Loucy (cell line): ENCODE measurements at regions not wholly inside any gene's neighbourhood (a gene's known extent, or its start where the extent isn't known, plus 50 kb on each side); places are given as distances from the start of the nearest gene placed in this dataset.

Source experiments
- EZH2phosphoT487 ChIP-seq: fragments of 200-600 bp; IDR thresholded peaks from 2 replicates; pipeline ENCODE4 v1.6.1; 2018; ENCODE audit warnings: antibody characterized with exemption, mild to moderate bottlenecking, moderate library complexity, borderline replicate concordance
- TF ChIP-seq, protein P1 (sequence below): fragments of 200-600 bp; sonication (generic); conservative IDR thresholded peaks from 2 replicates; pipeline ENCODE4 v1.5.1; 2014; ENCODE audit warnings: mild to moderate bottlenecking, antibody characterized with exemption, low read length

DNA sequence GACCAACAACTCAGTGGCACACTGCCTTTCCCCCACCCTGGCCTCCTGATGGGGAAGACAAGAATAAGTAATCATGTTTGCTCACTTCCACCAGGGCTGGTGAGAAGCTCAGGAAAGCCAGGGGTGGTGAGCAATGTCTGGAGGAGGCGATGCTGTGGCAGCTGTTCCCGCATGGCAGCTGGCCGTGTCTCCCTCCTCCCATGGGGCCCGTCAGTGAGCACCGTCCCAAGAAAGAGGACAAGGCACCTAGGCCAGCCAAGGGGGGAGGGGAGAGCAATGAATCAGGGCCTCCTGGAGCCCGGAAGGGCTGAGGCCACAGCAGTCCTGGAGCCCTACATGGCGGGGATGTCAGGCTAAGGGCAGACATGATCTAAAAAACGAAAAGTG, 69.2 kb upstream of the INSIG1 start:
- TF ChIP-seq, protein P1, sequence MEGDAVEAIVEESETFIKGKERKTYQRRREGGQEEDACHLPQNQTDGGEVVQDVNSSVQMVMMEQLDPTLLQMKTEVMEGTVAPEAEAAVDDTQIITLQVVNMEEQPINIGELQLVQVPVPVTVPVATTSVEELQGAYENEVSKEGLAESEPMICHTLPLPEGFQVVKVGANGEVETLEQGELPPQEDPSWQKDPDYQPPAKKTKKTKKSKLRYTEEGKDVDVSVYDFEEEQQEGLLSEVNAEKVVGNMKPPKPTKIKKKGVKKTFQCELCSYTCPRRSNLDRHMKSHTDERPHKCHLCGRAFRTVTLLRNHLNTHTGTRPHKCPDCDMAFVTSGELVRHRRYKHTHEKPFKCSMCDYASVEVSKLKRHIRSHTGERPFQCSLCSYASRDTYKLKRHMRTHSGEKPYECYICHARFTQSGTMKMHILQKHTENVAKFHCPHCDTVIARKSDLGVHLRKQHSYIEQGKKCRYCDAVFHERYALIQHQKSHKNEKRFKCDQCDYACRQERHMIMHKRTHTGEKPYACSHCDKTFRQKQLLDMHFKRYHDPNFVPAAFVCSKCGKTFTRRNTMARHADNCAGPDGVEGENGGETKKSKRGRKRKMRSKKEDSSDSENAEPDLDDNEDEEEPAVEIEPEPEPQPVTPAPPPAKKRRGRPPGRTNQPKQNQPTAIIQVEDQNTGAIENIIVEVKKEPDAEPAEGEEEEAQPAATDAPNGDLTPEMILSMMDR: no peak
- no peak for TF ChIP-seq EZH2phosphoT487
